CD4-positive, alpha-beta T cell treated with Interleukin-4 for 4 hours (primary cell): ENCODE measurements at regions not wholly inside any gene's neighbourhood (a gene's known extent, or its start where the extent isn't known, plus 50 kb on each side); places are given as distances from the start of the nearest gene placed in this dataset.
"Not testable (repeated sequence)": the region's sequence is repeated elsewhere in the genome, so short reads cannot be mapped to it uniquely, and the experiment has no call there.

ENCODE experiments used
- DNase-seq: peaks from one replicate; pipeline ENCODE4 v3.0.0-alpha.2; 2020

DNA sequence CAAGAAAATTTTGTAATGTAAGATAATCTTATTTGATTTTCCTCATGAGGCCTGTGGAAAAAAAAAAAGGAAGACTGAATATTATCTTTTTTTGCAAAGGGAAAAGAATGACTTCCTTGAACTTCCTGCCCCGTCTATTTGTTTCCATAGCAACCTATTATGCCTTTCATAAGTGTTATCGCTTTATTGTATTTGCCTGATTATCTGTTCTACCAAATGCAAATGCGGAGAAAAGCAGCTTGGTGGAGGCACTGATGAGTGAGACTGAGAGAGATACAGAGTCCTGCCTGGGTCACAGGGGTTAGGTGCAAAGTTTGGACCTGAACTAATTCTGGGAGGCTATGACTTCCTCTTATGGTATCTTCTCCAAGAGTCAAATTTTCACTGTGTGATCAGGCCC, 334.0 kb upstream of the KCNMB2 start:
- no peak for DNase-seq

DNA sequence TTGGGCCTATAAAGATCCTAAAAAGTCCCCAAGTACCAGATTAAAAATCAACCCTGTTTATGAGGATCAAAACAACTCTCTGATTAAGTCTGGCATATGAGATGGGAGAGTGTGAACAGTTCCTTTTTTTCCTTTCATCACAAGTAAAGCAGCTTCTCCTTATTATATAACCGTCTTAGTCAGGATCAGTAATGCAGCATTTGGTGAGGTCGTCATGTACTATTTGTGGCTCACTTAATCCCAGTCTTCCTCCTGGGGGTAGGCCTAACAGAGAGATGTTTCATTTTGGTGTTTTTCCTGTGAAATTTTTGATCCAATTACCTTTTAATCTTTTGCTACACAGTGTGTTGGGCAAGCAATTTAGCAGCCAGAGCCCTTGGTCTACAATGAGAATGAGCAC, 333.1 kb upstream of the KCNMB2 start:
- DNase-seq = no peak

DNA sequence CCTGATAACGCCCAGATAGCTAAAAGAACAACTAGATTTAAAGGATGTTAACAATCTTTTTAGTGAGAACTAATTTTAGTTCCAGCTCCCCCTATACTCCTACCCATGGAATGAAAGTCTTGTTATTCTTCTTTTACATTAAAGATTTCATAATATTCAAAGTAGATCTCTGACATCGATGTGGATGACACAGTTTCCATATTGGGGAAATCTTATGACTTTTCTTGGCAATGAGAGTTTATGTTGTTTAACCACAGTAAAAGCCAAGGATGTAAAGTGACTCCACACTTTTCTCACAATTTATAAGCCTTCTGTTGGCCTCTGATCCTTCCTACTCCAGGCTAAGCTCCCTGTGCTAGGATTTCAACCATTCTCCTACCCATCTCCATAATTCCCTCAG, 332.6 kb upstream of the KCNMB2 start:
- DNase-seq = no peak

- DNase-seq = no peak
Observed at GRCh38 chr3:178205740-178206139, 330.5 kb upstream of the KCNMB2 start.

- DNase-seq = no peak
Observed at GRCh38 chr3:178206521-178206920, 329.7 kb upstream of the KCNMB2 start.

DNA sequence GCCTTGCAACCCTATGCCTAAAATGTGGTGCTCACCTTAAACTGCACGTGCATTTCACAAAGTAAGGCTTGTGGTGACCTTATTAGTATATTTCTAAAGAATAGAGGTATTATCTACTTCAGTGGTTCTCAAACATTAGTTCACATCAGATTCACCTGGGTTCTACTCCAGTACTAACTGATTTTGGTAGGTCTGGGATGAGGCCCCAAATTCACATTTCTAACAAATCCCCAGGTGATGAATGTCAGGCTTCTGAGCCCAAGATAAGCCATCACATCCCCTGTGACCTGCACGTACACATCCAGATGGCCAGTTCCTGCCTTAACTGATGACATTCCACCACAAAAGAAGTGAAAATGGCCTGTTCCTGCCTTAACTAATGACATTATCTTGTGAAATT, 329.1 kb upstream of the KCNMB2 start:
- DNase-seq = not testable (repeated sequence)

DNA sequence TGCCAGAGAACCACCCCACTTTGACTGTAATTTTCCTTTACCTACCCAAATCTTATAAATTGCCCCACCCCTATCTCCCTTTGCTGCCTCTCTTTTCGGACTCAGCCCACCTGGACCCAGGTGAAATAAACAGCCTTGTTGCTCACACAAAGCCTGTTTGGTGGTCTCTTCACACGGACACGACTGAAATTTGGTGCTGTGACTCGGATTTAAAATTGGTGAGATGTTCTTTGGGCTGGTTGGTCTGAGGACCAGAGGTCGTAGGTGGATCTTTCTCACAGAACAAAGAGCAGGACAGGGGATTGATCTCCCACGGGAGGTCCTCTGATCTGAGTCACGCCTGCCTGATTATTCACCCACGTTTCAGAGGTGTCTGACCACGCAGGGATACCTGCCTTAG, 328.6 kb upstream of the KCNMB2 start:
- DNase-seq = not testable (repeated sequence)

DNA sequence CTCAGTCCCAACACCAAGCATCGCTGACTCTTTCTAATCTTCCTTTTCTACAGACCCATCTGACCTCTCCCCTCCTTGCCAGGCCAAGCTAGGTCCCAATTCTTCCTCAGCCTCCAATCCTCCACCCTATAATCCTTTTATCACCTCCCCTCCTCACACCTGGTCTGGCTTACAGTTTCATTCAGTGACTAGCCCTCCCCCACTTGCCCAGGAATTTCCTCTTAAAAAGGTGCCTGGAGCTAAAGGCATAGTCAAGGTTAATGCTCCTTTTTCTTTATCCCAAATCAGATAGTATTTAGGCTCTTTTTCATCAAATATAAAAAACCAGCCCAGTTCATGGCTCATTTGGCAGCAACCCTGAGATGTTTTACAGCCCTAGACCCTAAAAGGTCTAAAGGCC, 327.1 kb upstream of the KCNMB2 start:
- DNase-seq = not testable (repeated sequence)

DNA sequence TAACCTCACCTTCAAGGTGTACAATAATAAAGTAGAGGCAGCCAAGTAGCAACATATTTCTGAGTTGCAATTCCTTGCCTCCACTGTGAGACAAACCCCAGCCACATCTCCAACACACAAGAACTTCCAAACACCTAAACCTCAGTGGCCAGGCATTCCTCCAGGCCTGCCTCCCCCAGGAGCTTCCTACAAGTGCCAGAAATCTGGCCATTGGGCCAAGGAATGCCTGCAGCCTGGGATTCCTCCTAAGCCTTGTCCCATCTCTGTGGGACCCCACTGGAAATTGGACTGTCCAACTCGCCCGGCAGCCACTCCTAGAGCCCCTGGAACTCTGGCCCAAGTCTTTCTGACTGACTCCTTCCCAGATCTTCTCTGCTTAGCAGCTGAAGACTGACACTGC, 326.6 kb upstream of the KCNMB2 start:
- DNase-seq = not testable (repeated sequence)

DNA sequence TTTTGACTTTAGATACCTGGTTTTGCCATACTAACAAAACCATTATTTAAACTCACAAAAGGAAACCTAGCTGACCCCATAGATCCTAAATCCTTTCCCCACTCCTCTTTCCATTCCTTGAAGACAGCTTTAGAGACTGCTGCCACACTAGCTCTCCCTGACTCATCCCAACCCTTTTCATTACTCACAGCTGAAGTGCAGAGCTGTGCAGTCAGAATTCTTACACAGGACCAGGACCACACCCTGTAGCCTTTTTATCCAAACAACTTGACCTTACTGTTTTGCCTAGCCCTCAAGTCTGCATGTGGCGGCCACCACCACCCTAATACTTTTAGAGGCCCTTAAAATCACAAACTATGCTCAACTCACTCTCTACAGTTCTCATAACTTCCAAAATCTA, 325.1 kb upstream of the KCNMB2 start:
- not testable (repeated sequence) for DNase-seq

DNA sequence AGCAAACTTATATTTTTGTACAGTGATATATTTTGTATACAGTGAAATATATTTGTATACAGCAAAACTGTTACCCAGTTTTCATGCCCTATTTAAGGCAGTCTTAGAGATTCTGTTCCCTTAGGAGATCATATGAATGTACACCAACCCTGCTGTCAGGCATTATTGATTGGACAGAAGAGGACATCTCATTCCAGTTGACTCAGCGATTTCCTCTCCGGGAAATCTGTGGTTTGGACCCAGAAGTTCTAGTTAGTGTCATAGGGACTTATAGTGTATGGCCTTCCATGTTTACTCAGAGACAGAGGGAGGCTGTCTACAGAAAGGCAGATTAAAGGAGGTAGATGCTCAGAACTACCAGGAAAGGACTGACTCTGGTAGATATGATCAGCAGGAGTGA, 318.8 kb upstream of the KCNMB2 start:
- no peak for DNase-seq

DNA sequence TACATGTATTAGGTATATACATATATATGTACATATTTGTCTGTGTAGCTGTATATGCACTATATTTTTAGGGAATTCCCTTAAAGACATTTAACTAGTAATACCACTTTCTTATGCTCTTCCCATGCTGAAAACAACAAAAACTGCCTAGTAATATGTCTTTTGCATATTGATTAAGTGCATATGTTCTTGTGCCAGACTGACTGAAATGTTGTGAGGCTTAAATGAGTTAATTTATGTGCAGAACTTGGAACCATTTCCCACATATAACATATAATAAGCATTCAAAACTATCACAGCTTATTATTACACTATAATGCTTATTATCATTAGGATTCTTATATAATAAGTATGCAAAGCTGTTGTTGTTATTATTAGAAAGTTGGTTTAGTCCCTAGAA, 318.0 kb upstream of the KCNMB2 start:
- no peak for DNase-seq

- DNase-seq = not testable (repeated sequence)
Observed at GRCh38 chr3:178219661-178220060, 316.6 kb upstream of the KCNMB2 start.

- no peak for DNase-seq
Observed at GRCh38 chr3:178223876-178224275, 312.4 kb upstream of the KCNMB2 start.

DNA sequence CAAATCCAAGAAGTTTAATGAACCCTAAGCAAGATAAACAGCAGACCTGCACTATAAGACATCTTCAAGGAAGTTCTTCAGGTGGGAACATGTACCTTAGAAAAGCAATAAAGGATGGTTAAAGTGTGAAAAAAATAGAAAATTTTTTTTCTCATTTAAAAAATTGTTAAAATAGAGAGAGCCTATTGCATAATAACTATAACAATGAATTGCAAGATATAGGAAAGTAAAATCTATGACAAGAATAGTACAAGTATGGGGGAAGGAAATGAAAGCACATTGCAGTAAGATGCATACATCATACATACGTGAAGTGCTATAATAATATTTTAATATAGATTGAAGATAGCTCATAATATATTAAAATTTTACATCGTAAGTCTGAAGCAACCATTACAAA, 310.1 kb upstream of the KCNMB2 start:
- no peak for DNase-seq

DNA sequence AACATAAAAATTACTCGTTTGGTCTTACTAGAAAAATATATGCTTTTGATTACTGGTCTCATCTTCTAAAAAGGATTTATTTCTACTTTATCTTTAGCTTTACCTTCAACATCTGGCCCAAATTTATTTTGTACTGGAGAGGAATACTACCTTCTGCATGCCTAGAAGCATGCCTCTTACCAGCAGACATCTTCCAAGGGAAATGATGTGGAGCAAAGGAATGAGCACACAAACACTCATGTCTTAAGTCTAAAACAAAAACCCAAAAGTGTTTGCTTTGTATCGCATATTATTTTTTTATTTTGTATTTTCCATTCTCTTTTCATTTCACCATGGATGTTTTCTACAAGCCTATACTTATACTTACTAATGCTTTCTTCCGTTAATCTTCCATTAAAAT, 304.6 kb upstream of the KCNMB2 start:
- no peak for DNase-seq

- DNase-seq = no peak
Observed at GRCh38 chr3:178233371-178234071, 302.7 kb upstream of the KCNMB2 start.

DNA sequence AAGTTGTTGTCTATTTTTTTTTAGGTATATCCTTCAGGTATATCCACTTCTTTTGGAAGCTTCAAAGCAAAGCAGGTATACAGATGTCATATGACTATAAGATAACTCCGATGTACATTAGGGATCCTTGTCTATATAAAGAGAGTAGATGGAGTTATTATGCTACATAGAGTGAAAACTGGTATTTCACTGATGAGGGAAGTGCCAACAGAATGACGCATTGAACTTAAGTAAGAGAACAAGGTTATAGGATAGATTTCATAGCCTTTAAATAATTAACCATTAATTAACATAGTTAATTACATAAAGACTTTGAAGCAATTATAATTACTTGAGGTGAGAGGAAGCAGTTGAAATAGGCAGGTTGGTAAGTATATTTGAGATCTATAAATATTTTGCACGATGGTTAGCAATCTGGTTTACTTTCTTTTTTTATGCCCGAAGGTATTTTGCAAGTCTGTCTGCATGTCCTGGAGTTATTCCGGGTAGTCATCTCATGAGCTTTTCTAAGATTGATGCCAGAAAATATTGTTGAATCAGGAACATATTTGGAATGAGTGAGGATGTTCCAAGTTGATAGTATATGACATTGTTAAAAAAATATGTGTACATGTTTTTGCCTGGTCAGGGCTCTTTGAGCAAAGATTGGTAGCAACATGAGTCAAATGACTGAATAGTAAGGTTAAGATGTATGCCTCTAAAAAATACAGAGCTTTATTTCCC, 299.5 kb upstream of the KCNMB2 start:
- no peak for DNase-seq

DNA sequence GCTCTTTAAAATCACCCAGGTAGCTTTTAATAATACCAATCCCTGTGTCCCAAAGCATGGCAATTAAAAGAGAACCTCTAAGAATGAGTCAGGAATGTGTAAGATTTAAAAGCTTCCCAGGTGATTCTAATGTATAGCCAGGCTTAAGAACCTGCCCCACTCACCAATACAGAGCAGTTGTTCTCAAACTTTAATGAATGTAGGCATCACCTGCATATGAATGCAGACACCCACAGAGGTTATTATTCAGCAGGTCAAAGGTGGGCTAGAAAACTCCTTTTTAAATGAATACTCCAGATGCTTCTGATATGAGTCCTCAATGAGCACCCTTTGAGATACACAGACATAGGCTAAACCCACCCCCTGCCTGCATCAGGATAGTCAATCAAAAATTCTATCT, 298.1 kb upstream of the KCNMB2 start:
- DNase-seq = no peak

GRCh38 chr3:178244733-178245709, 291.2 kb upstream of the KCNMB2 start:
- DNase-seq = no peak

DNA sequence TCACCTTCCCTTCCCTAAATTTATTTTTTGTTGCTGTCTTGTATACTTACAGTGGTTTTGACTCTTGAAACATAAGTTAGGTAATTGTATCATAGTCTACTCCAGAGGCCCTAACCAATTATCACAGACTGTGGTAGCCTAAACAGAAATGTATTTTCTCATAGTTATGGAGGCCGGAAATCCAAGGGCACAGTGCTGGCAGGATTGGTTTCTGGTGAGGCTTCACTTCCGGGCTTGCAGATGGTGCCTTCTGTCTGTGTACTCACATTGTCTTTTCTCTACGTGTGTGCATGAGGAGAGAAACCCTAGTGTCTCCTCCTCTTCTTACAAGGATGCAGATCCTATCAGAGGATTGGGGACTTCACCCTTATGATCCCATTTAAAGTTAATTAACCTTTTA, 290.2 kb upstream of the KCNMB2 start:
- DNase-seq = no peak

DNA sequence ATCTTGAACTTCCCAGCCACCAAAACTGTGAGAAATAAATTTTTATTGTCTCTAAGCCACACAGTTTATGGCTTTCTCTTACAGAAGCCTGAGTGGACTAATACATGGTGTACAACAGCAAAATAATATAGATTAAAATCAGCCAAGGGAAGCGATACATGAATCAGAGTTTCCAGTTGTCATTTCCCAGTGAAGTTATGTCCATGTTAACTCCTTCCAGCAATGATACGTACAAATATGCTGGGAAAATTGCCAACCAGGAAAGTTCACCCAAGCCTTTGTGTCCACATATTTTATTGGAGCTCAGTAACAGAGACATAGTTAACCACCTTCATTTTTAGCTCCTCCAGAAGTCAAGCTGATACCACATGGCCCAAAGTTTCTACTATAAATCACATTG, 280.9 kb upstream of the KCNMB2 start:
- no peak for DNase-seq

GRCh38 chr3:178257491-178257890, 278.7 kb upstream of the KCNMB2 start:
- DNase-seq = no peak

DNA sequence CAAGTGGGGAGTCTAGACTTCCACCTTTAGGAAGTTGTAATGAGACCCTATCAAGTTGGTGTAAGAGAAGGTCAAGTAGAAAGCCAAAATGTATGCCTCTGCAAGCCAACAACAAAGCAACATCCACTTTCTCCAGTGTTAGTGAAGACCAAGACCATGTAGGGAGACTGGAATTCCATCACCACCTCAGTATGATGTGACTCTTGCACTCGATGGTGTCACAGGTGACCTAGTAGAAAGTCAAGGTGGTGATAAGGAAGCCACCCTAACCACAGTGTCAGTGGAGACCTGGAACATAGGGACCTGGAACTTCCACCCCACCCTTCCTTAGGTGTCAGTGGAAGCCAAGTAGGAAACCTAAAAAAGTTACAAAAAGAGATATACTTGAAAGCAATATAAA, 278.1 kb upstream of the KCNMB2 start:
- DNase-seq = no peak
